ENCODE measurements at regions not wholly inside any gene's neighbourhood (a gene's known extent, or its start where the extent isn't known, plus 50 kb on each side); places are given as distances from the start of the nearest gene placed in this dataset.

DNA sequence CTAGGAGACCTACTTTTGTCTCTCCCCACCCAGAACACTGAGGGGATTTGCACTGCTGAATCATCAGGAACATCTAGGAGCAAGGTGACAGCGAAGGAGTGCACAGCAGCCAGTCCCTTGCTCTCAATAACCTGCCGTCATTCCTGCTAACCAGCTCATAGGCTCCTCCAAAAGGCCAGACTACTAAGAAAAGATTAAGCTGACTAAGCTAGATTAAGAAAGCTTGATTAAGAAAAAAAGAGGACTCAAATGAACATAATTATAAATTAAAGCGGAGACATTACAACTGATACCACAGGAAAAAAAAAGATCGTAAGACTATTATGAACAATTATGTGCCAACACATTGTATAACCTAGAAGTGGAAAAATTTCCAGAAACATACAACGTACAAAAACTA is 1254.8 kb upstream of the CHAC2 start:
- Histone ChIP-seq H3K36me3 (ENCODE audit: control insufficient read depth, insufficient read depth, low read length) (no peaks in the 10 kb centered on the region), H3K27me3 (ENCODE audit: control insufficient read depth, insufficient read depth, low read length) (no peaks in the 10 kb centered on the region), H3K4me3 (ENCODE audit: low read depth, low read length) (no peak overlapping the region)
- no peak for DNase-seq (ENCODE audit: low read depth)
- TF ChIP-seq, protein P1, sequence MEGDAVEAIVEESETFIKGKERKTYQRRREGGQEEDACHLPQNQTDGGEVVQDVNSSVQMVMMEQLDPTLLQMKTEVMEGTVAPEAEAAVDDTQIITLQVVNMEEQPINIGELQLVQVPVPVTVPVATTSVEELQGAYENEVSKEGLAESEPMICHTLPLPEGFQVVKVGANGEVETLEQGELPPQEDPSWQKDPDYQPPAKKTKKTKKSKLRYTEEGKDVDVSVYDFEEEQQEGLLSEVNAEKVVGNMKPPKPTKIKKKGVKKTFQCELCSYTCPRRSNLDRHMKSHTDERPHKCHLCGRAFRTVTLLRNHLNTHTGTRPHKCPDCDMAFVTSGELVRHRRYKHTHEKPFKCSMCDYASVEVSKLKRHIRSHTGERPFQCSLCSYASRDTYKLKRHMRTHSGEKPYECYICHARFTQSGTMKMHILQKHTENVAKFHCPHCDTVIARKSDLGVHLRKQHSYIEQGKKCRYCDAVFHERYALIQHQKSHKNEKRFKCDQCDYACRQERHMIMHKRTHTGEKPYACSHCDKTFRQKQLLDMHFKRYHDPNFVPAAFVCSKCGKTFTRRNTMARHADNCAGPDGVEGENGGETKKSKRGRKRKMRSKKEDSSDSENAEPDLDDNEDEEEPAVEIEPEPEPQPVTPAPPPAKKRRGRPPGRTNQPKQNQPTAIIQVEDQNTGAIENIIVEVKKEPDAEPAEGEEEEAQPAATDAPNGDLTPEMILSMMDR (IDR thresholded peaks at IDR 0.05; ENCODE audit: insufficient read depth, low read length, poor library complexity, severe bottlenecking): no peak

DNA sequence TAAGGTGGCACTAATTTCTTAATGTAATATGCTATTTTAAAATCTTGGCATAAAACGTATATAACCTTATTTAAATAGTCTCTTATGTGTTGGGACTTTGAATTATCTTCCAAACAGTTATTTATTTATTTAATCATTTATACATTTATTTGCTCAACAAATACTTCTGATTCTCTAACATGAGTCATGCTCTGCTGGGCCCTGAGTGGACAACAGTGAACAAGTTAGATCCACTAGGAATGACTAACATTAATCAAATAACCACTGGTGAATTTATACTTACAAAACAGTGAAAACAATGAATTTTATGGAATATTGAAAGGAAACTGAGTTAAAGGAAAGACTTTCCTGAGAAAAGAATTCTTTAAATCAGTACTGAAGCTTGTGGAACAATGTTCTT is 1257.2 kb upstream of the CHAC2 start:
- DNase-seq (ENCODE audit: low read depth): no peak
- no peak overlapping the region for H3K4me3 ChIP-seq (ENCODE audit: low read depth, low read length)
- no peaks in the 10 kb centered on the region for H3K27me3 ChIP-seq (ENCODE audit: control insufficient read depth, insufficient read depth, low read length)
- TF ChIP-seq, protein P1 (IDR thresholded peaks at IDR 0.05; ENCODE audit: insufficient read depth, low read length, poor library complexity, severe bottlenecking): no peak
- H3K36me3 ChIP-seq (ENCODE audit: control insufficient read depth, insufficient read depth, low read length): no peaks in the 10 kb centered on the region

DNA sequence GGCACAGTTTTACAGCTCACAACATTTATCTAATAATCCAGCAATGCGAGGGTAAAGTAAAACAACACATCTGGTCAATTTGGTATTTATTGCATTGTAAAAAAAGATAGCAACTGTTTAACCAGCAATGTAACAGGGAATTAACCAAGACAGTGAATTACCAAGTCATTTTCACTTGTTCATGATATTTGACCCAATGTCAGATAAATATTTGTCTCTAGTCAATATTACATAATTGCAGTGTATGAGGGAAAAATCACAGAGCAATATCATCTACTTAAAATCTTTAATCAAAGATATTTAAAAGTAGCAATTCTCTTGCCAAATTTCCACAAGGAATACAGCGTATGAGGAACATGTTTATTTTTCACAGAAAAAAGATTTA is 1265.1 kb upstream of the CHAC2 start:
- TF ChIP-seq, protein P1 (IDR thresholded peaks at IDR 0.05; ENCODE audit: insufficient read depth, low read length, poor library complexity, severe bottlenecking): no peak
- H3K27me3 ChIP-seq (ENCODE audit: control insufficient read depth, insufficient read depth, low read length): no peaks in the 10 kb centered on the region
- H3K36me3 ChIP-seq (ENCODE audit: control insufficient read depth, insufficient read depth, low read length): no peaks in the 10 kb centered on the region

DNA sequence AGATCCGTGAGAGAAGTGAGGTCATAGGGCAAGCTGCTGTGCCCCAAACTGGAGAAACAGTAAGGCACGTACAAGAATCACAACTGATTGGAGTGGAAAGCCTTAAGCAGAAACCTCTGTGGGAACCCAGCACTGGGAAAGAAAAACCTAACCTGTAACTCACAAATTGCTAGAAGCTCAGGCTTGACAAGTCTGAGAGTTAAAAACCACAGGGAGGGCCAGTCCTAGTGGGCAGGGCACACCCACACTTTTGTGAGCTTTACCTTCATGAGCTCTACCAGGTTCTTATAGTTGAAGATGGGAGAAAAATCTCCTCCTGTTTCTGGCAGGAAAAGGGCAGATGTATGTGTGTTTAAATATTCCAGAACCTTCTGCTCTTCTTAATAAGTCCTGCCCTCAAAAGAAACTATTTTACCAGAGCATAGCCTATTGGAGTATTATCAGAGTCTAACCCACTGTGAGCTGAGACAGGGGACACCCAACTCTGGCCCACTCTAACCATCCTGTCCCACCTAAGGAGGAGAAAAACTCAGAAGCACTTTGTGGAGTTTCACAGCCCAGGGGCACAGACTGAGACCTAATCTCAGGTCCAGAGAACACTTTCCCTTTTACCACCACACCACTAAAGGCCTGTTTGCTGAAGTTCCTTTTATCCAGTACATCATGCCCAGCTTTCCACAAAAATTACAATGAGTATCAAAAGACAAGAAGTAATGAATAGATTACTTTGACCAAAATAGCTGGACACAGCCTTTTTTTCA is 1265.7 kb upstream of the CHAC2 start:
- TF ChIP-seq, protein P1 (IDR thresholded peaks at IDR 0.05; ENCODE audit: insufficient read depth, low read length, poor library complexity, severe bottlenecking): no peak
- no peaks in the 10 kb centered on the region for H3K27me3 ChIP-seq (ENCODE audit: control insufficient read depth, insufficient read depth, low read length)
- DNase-seq (ENCODE audit: low read depth): no peak
- no peaks in the 10 kb centered on the region for H3K36me3 ChIP-seq (ENCODE audit: control insufficient read depth, insufficient read depth, low read length)
- no peak overlapping the region for H3K4me3 ChIP-seq (ENCODE audit: low read depth, low read length)

More for the DNA sequence above, 1265.1 kb upstream of the CHAC2 start:
- DNase-seq (ENCODE audit: low read depth): no peak
- H3K4me3 ChIP-seq (ENCODE audit: low read depth, low read length): no peak overlapping the region

DNA sequence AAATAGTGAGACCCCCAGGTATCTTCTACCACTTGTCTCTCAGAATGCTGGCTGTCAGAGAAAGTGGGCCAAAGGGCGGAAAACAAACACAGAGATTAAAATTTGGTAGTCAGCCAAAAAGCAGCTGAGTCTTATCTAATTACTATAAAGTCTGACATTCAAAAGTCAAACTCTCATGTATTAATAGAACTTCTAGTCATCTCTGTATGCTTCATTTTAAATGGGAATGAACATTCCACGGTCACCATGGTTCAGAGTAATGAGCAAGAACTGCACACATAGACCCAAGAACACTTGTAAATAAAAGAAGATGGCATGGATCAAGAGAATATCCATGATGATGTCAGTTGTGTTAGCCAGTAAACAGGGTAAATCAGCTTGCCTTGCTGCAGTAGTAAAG is 1267.0 kb upstream of the CHAC2 start:
- no peak for DNase-seq (ENCODE audit: low read depth)
- Histone ChIP-seq H3K4me3 (ENCODE audit: low read depth, low read length) (no peak overlapping the region), H3K36me3 (ENCODE audit: control insufficient read depth, insufficient read depth, low read length) (no peaks in the 10 kb centered on the region), H3K27me3 (ENCODE audit: control insufficient read depth, insufficient read depth, low read length) (no peaks in the 10 kb centered on the region)
- TF ChIP-seq, protein P1 (IDR thresholded peaks at IDR 0.05; ENCODE audit: insufficient read depth, low read length, poor library complexity, severe bottlenecking): no peak
